HG02623 (cell line): ENCODE measurements at regions not wholly inside any gene's neighbourhood (a gene's known extent, or its start where the extent isn't known, plus 50 kb on each side); places are given as distances from the start of the nearest gene placed in this dataset.
"Not testable (repeated sequence)": the region's sequence is repeated elsewhere in the genome, so short reads cannot be mapped to it uniquely, and the experiment has no call there.

Source experiments
- ATAC-seq: cut with Tn5 transposase; IDR thresholded peaks from one replicate; pipeline ENCODE4 v1.9.1; 2021; ENCODE audit warnings: moderate library complexity; ENCODE audit not compliant: unreplicated experiment

DNA sequence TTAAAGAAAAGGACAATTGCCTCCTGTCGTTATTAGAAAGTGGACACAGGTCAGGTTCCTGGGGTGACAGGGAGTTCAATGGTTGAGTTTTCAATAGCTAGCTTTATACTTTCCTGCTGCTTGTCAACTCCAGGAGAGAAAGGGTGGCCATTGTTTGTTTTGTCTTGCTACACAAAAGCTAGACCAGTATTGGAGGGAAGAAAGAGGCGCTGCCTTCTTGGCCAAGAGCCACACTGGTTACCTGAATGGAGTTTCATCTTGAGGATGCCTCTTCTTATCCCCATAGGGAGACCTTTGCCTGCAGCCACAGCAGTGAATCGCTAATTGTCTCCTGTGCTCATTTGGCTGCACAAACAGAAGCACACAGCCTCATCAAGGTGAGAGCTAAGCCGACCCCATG, 279.4 kb upstream of the GRIA1 start:
- no peak for ATAC-seq

DNA sequence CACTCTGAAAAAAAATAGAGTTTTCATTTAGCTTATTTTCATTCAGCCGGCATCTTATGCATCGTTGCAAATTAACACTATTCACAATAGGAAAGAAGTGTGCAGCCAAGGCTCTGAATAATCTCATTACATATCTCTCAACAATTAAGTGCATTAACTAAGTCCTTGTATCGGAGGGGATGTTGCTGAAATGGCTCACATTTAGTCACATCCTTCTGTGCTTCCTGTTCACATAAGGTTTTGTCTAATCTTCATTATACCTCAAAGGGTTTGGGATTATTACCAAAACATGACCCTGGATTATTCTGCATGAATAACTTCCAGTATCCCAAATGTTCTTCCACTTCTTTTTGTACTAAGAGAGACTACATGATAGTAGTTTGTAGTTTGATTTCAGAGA, 278.0 kb upstream of the GRIA1 start:
- ATAC-seq, result no peak

DNA sequence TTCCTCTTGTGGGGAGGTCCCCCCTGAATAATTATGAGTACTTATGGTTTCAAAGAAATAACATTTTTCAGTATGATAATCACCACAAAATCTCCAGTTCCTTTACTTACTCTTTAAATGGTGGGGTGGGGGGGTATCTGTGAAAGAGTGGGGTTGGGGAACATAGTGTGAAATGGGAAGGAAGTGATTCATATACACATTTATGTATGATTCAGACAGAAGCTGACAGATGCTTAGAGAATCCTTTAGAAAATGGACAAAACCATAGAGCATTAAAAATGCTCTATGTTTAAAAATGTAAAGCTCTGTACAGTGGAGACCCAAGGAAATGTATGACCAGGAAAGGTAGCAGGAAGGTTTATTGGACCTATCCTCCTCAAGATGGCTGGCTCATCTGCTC, 267.5 kb upstream of the GRIA1 start:
- no peak for ATAC-seq

DNA sequence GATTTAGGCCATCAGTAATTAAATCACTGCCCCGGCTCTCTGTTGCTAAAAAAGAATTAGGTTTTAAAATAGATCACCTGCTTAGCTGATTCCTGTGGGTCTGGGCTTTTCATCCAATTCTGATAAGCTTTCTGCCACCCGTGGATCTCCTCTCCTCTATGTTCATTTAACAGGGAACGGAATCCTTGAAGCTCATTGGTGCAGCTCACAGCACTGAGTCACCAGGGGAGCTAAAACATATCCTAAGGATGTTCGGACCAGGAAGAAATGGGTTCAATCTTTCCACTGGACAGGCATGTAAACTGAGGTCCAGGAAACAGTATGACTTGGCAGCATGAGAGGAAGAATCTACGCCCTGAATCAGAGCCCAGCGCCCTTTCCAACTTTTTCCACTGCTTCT, 267.1 kb upstream of the GRIA1 start:
- no peak for ATAC-seq

DNA sequence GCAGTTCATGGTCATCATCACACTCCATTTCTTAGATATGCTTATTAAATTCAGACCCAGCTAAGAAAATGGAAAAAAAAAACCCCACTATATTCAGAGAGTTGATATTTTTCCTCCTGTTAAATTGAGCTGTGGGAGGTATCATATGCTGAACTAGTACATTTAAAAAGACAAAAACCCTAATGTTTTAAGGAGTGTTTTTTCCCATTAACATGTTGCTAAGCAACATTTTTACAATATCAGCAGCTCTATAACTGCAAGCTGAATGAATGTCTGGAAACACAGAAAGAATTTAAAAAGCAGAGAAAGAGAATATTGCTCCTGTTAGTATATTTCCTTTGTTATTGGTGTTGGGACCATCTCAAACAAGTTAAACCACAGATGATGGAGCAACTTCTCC, 265.8 kb upstream of the GRIA1 start:
- no peak for ATAC-seq

DNA sequence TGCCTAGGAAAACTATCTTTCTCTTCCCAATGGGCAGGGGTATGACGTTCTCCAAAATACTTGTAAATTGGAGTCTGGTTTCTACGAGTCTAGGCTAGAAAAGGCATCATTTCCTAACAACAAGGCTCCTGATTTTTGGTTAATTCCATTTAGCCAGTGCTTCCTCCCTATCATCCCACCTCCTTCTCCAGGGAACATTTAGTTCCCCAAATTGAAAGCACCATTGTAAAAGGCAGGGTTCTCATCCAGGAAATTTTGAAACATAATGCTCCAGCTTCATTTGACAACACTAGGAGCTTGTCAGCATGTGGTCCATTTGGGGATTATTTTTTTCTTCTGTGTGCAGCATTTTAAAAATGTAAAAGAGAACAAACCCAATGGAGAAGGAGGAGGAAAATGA, 256.5 kb upstream of the GRIA1 start:
- ATAC-seq, result no peak

DNA sequence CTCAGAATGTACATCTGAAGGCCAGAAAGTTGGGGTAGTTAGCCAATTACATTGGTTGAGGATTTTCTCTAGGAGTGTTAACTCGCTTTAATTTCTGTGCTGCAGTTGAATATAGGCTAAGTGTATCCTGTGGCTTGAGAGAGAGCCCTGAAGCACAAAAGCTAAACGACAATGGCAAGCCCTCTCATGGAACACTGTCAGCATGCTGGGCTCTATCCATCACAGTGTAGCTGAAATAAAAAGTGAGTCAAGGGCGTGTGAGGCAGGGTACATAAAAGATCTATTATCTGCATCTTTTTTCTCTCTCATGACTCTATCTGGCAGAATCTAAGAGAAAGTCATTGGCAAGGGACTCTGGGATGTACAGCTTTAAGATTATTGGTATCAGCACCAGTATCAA, 254.2 kb upstream of the GRIA1 start:
- ATAC-seq, result no peak

DNA sequence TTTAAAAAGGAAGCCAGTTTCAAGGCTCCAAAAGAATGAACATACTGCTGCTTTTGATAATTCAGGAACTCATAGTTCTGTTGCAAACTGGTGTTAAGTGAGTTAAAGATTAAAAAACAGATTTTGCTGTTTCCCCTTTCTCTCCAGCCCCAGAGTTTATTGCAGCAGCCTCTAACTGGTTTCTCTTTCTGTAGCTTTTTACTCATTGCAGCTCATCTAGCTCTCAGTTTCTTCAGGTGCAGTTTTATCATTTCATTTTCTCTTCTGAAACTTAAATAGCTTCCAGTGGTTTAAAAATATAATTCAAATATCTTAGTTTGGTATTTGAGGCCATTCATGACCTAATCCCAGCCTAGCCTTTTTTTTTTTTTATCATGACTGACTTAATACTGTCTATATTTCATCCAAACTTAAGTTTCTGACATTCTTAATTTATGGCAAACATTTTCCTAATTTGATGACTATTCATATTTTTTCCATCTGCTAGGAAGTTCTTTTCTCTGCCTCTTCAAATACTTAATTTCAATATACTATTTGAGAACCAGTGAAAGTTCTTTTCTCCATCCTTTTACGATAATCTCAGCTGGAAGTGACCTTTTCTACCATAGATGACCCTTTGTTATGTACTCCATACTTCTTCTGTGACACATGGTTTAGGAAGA, 252.7 kb upstream of the GRIA1 start:
- ATAC-seq, result peak; percentile 84

DNA sequence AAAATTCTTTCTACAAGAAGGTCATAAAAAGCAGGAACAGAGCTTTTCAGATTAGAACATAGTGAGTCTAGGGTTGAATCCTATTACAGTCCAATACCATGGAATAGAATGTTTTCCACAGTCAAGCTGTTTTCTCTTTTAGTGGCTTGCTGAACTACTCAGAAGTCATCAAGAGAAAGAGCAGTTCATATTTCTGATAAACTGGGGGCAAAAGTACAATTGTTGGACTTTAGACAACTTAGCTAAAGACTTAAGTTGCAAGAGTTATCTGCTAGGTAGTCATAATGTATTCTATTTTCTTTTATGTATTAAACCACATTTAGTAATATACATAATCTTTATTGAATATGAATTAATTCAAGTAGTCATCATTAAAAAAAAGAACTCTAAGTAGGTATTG, 233.1 kb upstream of the GRIA1 start:
- no peak for ATAC-seq

DNA sequence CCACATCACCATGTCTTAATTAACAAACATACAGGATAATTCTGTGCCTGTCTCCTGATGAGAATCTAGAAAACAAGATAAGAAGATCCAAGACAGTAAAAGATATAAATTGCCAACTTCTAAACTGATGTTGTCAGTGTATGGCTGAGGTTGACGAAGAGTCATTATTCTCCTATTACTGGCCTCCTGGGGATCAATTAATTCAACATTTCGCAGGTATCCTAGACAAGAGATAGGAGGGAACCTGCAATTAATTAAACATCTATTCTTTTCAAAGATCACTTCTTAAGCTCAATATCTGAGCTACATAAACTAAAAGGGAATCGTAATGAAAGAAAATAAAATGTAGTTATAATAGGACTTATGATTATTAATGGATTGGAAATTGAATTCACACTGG, 232.0 kb upstream of the GRIA1 start:
- no peak for ATAC-seq

DNA sequence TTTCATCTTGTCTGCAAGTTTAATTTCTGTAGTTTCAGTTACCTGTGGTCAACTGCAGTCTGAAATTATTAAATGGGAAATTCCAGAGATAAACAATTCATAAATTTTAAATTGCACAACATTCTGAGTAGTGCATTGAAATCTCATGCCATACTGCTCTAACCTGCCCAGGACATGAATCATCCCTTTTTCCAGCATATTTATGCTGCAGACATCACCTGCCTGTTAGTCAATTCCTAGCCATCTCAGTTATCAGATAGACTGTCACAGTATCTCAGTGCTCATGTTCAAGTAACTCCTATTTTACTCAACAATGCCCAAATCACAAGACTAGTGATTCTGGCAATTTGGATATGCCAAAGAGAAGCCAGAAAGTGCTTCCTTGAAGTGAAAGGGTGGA, 223.0 kb upstream of the GRIA1 start:
- no peak for ATAC-seq

DNA sequence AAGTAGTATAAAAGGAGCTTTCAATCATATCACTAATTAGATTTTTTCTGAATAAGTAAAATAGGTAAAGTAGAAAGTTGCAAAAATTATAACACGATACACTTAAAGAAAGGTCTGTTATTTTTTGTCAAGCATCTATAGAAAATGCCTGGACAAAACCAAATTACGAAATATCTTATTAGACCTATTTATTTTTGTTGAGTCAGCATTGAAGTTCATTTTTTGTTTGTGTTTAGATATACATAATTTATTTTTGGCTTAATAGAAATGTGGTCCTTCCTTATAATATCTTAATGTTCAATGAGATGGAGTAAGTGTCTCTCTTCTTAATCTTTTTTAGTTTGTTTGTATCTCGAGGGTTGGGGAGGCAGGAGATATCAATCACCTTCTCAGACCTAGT, 214.8 kb upstream of the GRIA1 start:
- ATAC-seq, result no peak

DNA sequence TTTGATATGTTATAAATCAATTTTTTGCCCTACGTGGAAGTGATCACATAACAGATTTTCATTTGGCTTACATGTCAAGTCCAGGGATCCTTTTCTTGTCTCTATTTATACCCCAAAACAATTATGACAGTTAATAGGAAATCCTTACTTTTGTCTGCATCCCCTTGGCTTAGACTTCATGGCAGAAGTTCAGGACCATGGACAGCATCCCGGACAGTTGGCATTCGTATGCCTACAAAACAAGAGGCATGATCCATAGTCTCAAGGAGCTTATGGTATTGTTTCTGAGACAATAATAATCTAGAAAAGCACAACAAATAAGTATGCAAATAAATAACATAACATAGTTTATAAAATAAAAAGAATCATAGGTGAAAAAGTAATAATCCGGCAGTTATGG, 214.3 kb upstream of the GRIA1 start:
- no peak for ATAC-seq

DNA sequence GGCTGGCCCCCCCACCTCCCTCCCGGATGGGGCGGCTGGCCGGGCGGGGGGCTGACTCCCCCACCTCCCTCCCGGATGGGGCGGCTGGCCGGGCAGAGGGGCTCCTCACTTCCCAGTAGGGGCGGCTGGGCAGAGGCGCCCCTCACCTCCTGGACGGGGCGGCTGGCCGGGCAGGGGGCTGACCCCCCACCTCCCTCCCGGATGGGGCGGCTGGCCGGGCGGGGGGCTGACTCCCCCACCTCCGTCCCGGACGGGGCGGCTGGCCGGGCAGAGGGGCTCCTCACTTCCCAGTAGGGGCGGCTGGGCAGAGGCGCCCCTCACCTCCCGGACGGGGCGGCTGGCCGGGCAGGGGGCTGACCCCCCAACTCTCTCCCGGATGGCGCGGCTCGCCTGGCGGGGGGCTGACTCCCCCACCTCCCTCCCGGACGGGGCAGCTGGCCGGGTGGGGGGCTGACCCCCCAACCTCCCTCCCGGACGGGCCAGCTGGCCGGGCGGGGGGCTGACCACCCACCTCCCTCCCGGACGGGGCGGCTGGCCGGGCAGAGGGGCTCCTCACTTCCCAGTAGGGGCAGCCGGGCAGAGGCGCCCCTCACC, 194.1 kb upstream of the GRIA1 start:
- ATAC-seq, result not testable (repeated sequence)

DNA sequence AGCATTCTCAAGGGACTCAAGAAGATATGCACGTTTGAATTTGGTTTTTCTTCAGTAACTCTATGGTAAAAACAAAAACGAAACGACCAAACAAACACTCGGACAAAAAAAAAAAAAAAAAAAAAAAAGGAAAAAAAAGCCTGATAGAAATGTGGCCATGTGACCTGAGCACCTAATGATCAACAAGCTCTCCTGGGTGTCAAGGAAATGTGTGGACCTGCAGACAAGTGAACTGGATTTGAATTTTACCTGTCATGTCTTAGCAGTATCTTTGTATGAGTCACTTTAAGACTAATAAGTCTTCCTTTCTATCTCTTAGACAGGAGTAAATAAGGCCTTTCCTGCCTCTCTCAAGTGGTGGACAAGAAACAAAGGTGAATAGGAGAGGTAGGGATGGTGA, 190.6 kb upstream of the GRIA1 start:
- no peak for ATAC-seq

DNA sequence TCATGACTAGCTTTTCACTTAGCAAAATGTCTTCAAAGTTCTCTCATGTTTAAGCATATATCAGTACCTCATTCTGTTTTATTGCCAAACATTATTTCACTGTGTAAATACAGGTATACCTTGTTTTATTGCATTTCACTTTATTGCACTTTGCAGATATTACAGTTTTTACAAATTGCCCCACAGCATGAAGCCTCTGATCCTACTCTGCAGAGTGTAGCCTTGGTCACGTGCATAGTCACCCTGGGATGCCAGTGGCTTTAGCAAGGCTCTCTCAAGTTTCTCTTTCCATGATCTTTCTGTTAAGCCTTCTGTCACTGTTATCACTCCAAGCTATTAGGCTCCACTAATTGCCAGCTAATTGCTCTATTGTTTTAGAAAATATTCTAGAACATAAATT, 182.2 kb upstream of the GRIA1 start:
- no peak for ATAC-seq

DNA sequence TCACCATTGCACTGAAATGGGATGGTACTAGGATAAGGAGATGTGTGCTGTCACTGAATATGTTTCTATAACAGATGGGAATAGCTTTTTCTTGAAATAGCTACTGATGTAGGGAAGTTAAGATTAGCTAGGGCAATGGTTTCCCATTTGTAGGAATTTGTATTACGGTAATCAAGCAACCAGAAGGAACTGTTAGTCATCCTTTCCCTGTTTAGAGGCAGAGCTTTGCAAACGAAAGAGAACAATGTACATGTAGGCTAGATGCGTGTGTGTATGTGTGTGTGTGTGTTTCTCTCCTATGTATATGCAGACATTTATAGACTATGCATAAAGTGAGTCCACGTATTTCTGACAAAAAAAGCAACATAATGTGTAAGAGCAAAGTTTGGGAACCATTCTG, 171.9 kb upstream of the GRIA1 start:
- no peak for ATAC-seq

DNA sequence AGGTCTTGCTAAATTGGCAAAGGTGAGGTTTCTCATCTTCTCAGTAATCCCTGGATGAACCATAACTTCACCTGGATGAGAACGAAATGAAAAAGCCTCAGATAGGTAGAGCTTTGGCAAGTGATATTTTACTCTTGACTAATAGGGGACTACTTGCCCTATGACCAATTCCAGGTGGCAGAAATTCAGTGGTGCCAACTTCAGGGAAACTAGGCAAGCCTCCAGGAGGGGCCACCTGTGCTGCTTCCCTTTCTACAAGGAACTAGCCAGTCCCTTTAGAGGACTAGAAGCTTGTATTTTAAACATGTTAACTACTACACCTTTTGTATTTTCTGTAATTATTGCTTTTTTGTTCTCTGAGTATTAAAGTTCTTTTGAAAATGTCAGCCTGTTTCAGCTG, 169.0 kb upstream of the GRIA1 start:
- no peak for ATAC-seq

DNA sequence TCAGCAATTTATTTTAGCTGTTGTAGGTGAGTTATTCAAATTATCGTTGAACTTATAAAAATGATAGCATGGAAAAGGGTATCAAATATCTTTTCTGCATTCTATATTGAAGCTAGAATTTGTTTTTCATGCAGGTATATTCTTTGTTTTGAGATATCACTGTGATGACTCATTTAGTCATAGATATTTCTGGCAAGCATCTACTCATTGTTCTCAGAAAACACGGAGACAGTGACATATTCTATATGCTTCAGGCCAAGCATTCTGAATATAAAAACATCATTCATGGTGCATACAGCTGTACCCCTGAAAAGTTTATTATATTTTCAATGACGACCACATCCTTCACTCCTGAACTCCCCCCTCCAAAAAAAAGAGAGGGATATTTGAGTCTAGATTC, 150.3 kb upstream of the GRIA1 start:
- ATAC-seq, result no peak

DNA sequence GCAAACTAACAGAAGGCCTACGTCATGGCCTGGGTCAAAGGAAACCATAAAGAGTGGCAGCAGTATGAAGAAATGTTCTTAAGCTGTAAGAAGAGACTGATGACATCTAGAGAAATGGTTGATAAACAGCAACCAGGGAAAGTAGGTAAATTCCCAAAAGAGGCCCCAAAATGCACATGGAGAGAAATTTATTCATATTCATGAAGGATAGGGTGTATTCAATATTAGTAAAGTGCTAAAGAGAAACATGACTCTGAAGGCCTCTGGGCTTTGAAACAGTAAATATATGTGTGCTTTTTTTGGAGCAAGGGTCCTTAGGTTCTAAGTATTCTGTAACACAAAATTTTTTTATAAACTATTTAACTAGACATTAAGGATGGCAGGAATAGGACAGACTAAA, 149.7 kb upstream of the GRIA1 start:
- no peak for ATAC-seq

DNA sequence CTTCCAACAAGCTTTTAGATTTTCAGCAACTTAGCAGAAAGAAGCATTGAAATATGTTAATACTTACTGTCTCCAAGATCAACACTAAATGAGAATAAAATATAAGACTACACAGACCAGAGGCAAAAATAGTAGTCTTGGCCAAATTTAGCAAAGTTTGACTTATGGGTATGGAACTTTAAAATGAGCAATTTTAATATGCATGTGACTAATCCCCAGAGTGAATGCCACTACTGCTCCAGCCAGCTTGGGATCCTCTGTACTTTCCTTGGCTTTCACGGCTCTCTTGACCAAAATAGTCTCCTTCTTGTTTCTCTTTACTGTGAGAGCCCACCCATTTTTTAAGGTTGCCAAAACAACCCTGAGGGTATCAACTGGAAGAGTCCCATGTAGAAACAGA, 148.0 kb upstream of the GRIA1 start:
- no peak for ATAC-seq

DNA sequence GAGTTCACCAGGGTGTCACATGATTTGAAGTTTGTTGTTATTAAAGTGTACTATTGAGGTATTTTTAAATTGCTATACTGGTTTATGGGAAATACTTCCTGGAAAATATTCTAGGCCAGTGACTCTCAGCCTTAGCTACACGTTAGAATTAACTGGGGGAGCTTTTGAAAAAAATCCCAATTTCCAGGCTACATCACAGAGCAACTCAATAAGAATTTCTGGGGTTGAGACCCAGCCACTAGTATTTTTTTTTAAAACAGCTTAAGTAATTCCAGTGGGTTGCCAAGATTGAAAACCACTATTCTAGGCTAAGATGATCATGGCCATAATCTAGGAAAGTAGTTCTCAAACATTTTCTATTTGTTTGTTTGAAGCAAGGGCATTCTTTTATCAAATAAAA, 142.9 kb upstream of the GRIA1 start:
- ATAC-seq, result no peak

DNA sequence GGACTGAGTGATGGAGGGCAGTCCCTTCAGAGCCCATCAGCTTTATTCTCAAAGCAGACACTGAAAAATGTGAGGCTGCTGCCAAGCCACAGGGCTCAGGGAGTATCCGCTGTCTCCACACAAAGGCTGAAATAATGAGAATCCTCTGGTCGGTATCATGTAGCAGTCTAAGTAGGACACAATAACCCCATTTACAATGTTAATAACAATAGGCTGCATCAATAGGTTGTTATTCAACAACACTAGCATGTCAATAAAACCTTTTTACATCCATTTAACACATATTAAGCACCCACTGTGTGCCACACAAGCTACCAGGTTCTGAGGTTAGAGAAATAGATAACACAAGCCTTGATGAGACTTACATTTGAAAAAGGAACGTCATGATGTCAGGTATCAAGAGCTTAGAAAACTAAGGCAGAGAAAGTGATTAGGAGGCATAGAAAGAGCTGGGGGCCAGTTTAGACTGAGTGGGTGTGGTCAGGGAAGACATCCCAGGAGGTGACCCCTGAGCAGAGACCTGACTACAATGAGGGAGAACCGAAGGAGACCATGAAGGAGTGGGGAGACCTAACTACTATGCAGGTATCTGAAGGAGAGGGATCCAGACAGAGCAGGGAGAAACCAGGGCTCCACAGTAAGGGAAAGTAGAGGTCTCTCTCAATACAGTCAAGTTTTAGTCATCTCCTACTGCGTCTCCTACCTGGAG, 140.1 kb upstream of the GRIA1 start:
- no peak for ATAC-seq
